RPMI8226 (cell line): ENCODE measurements at regions not wholly inside any gene's neighbourhood (a gene's known extent, or its start where the extent isn't known, plus 50 kb on each side); places are given as distances from the start of the nearest gene placed in this dataset.

Experiments
- DNase-seq: peaks from one replicate; pipeline ENCODE4 v3.0.0-alpha.2; 2015

- DNase-seq: no peak
Observed at GRCh38 chr12:127268706-127269425, 998.1 kb upstream of the TMEM132C start.

- no peak for DNase-seq
Observed at GRCh38 chr12:127270193-127270592, 996.8 kb upstream of the TMEM132C start.

DNA sequence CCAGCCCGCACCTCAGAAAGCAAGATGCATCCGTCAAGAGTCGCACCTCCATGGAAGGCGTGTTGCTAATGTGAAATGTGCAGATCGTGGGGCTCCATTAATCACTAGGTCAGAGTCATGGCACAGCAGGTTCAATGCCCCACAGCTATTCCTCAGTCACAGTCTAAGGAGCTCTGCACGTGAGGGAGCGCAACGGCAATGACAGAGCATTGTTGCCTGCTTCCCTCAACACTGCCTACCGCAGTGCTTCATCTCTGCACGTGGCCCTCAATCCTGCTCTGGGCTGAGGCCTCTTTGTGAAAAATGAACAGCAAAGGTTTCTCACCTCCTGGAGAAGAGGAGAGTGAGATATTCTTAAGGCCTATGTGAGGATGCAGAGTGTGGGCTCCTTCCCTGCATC, 995.2 kb upstream of the TMEM132C start:
- no peak for DNase-seq

- no peak for DNase-seq
Observed at GRCh38 chr12:127272864-127273263, 994.1 kb upstream of the TMEM132C start.

GRCh38 chr12:127273626-127274025, 993.3 kb upstream of the TMEM132C start:
- DNase-seq: no peak

- no peak for DNase-seq
Observed at GRCh38 chr12:127275416-127275815, 991.6 kb upstream of the TMEM132C start.

- DNase-seq: no peak
Observed at GRCh38 chr12:127277882-127278281, 989.1 kb upstream of the TMEM132C start.

- DNase-seq: no peak
Observed at GRCh38 chr12:127278351-127278750, 988.6 kb upstream of the TMEM132C start.

GRCh38 chr12:127280393-127281275, 986.3 kb upstream of the TMEM132C start:
- DNase-seq: peak; percentile 83

DNA sequence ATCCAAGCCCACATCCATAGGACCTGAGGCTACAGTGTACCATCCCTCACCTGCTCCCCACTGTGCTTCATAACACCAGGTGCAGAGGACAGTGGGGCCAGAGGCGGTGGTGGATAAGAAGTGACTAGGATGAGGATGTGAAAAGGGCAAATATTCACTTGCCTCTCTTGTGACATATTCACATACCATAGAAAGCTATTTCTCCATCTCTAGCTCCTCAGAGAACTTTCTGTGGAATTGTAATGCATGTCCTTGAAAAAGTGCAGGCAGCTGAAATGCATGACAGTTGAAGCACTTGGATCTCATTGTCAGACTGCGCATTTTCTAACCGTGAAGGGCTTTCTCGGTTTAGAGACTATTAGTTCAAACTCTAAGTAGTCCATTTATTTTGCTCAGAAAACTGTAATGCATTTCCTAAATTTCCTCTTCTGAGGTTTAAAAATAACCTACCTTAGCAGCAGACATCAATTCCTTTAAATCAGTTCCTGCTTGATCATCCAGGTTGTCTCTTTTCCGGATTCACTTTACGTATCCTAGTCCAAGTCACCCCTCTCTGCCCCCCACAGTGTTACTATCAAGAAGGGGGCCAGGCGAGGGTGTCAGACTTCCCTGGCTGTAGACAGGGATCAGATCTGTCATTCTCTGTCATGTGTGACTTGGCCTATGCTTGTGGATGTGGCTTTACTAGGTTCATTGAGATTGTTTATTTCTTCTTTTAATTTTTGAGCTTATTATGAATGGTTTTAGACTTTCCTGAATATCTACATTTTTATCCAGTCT, 984.0 kb upstream of the TMEM132C start:
- DNase-seq: no peak

DNA sequence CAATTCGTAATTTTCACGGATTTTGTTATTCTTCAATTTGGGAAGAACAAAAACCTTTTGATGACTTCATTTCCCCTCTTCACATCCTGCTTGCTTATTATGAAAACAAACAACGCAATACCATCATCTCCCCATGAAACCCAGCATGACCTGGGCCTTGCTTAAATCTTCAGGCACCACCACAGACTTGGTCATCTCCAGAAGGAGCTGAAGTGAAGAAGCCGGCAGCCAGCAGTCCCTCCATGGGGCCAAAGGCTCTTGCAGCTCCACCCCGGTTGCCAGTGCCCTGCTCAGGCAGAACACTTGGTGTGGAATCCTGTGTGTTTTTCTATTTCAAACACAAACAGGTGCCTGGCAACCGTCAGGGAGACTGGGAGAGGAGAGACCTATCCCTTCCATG, 982.9 kb upstream of the TMEM132C start:
- no peak for DNase-seq

DNA sequence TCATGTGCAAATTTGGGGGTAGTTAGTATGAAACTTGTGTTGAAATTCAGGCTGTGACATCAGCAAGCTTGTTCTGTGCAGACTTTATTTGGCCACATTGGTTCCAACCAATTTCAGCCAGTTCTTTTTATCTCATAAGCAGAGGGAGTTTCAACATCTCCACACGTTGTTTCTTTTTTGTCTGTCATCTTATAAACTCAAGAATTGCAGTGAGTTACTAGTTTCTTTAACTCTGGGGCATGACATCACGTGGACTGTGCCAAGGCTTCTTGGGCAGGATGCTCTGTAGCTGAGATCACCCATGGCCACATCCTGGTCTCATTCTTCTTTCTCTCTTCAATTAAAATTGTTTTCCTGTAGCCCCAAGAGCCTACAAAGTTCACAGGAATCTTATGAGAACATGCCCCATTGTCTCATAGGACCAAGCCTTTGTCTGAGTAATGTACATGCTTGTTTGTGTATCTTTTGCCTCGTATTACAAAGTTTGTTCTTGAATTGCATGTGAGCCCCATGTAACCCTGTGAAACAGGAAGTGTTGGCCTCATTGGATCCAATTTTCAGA, 982.0 kb upstream of the TMEM132C start:
- DNase-seq: no peak

GRCh38 chr12:127286281-127286680, 980.7 kb upstream of the TMEM132C start:
- DNase-seq: no peak

DNA sequence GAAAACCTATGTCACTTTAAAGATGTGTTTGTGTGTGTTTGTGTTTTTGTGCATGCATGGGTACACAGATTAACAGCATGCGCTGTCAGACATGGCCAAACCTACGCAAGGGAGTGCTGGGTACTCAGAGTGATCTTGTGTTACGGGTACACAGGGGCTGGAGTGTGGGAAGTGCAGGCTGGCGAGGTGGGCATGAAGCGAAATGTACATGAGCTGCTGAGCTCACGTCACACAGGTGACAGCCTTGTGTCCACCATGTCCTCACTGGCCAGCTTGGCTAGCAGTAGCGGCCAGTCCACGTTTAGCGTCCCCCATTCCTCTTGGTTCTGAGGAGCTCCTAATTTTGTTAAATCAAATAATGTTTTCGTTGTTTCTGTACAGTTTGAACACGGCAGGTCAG, 979.7 kb upstream of the TMEM132C start:
- DNase-seq: no peak

- DNase-seq: no peak
Observed at GRCh38 chr12:127290251-127290650, 976.7 kb upstream of the TMEM132C start.

- no peak for DNase-seq
Observed at GRCh38 chr12:127292736-127293135, 974.2 kb upstream of the TMEM132C start.

DNA sequence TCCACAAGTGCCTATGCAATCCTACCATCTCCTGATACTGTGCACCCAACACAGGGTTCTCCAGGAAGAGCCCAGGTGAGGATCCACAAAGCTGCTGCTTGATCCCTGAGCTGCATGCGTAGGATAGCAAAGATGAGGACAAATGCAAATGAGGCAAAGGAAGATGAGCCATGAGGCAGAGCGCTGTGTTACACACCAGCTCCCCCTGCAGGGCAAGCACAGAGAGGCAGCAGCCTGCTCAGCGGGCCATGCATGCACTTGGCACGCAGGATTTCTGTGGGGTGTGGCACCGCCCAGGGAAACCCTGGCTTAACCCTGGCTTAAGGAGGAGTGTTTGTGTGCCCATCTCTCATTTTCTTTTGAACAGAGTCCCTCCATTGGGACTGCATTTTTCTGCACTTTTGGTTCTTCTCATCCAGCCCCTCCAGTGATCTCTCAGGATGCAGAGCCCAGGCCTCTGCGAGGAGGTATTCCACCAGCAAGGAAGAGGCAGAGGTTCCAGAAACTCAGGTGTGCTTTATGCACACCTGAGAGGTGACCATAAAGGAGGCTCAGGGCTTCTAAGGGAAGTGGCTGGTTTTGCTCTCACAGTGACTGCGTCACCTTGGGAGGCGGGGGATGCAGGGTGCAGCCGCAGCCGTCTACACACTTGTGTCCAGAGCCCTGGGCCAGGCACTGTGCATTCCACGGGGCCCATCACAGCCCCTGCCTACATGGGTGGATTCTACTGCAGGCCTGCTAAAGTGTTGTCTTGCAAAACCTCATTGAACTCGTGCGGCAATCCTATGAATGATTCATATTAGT, 973.3 kb upstream of the TMEM132C start:
- peak; percentile 69 for DNase-seq

DNA sequence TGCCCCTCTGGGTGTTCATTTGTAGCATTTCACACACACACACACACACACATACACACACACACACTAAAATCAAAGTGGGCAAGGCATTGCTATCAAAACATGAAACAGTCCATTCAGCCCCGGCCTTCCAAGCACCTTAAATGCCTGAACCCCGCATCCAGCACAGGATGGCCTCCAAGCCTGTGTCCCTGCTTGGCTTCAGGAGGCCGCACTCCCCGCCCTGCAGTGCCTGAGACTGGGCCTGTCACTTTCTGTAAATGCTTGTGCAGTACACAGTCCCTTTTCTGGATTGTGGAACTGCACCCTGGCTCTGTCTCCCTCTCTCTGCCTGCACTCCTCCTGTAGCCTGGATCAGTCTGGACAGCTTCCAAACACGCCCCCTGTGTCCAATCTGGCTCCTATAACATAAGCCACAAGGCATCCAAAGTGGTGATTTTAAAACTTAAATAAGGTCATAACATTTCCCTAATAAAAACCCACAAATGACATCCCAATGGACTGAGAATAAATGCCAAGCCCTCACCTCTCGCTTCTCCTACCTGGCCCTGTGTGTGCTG, 972.2 kb upstream of the TMEM132C start:
- DNase-seq: no peak

DNA sequence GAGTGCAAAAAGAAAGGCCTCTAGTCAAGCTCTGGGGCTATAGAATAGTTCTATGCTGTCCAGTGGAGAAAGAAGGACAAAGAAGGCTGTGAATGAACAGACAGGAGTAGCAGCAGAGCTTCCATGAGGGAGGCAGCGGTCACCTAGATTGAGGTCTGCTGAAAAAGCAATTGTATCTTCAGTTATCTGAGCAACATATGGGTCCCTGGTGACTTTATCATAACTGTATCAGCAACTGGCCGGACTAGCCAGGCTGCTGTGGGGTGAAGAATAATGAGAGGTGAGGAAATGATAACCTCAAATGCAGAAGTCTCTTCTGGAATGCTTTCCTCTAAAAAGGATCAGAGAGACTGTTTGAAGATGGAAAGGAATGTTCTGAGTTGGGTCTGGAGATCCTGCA, 971.3 kb upstream of the TMEM132C start:
- no peak for DNase-seq

DNA sequence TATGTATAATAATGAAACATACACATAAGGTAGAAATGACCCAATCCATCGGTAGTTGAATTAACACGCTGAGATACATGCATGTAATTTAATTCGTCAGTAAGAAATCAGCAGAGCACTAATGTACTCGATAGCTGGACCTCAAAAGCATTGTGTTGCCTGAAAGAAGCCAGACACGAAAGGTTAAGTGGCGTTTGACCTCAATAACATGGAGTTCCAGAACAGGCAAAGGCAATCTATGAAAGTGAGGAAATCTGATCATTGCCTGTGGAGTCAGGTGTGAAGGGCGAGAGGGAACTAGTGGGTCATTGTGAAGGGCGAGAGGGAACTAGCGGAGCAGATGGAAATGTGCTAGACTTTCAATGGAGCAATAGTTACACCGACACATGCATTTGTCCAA, 970.4 kb upstream of the TMEM132C start:
- no peak for DNase-seq

DNA sequence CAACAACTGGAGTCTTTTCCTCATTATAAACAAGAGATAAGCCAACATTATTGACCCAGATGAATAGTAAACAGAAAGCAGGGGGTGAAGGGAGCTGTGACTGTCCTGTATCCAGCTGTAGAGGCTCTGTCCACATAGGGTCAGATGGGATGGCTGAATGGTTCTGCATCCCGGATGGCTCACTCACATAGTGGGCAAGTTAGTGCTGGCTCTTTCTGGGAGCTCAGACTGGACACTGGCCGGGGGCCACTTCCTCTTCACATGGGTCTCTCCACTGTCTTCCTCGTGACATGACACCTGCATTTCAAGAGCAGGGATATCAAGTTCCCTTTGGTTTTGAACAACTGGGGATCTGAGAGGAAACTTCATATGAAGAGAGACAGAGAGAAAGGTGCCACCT, 969.6 kb upstream of the TMEM132C start:
- no peak for DNase-seq

GRCh38 chr12:127300075-127300474, 966.9 kb upstream of the TMEM132C start:
- no peak for DNase-seq
